ENCODE measurements at regions not wholly inside any gene's neighbourhood (a gene's known extent, or its start where the extent isn't known, plus 50 kb on each side); places are given as distances from the start of the nearest gene placed in this dataset.

- H3K27me3 ChIP-seq (replicated peaks; ENCODE audit: control insufficient read depth, insufficient read depth, low read length): no peaks in the 10 kb centered on the region
- TF ChIP-seq CTCF (IDR thresholded peaks at IDR 0.05; ENCODE audit: insufficient read depth, low read length, poor library complexity, severe bottlenecking): no peak
- DNase-seq (ENCODE audit: extremely low read depth, insufficient read length): no peak
- no peaks in the 10 kb centered on the region for H3K36me3 ChIP-seq (ENCODE audit: control insufficient read depth, insufficient read depth, low read length)
- no peak overlapping the region for H3K4me3 ChIP-seq (replicated peaks; ENCODE audit: low read depth, low read length)
Observed at GRCh38 chr9:16245756-16246440, 624.6 kb downstream of the BNC2 start.

- DNase-seq (ENCODE audit: extremely low read depth, insufficient read length): no peak
- no peak for TF ChIP-seq CTCF (IDR thresholded peaks at IDR 0.05; ENCODE audit: insufficient read depth, low read length, poor library complexity, severe bottlenecking)
- H3K4me3 ChIP-seq (replicated peaks; ENCODE audit: low read depth, low read length): no peak overlapping the region
- H3K27me3 ChIP-seq (replicated peaks; ENCODE audit: control insufficient read depth, insufficient read depth, low read length): no peaks in the 10 kb centered on the region
- no peaks in the 10 kb centered on the region for H3K36me3 ChIP-seq (ENCODE audit: control insufficient read depth, insufficient read depth, low read length)
Observed at GRCh38 chr9:16246785-16247184, 623.7 kb downstream of the BNC2 start.

- Histone ChIP-seq H3K27me3 (replicated peaks; ENCODE audit: control insufficient read depth, insufficient read depth, low read length) (no peaks in the 10 kb centered on the region), H3K36me3 (ENCODE audit: control insufficient read depth, insufficient read depth, low read length) (no peaks in the 10 kb centered on the region), H3K4me3 (replicated peaks; ENCODE audit: low read depth, low read length) (no peak overlapping the region)
- no peak for TF ChIP-seq CTCF (IDR thresholded peaks at IDR 0.05; ENCODE audit: insufficient read depth, low read length, poor library complexity, severe bottlenecking)
- DNase-seq (ENCODE audit: extremely low read depth, insufficient read length): no peak
Observed at GRCh38 chr9:16247188-16247875, 623.1 kb downstream of the BNC2 start.

- DNase-seq (ENCODE audit: extremely low read depth, insufficient read length): no peak
- TF ChIP-seq CTCF (IDR thresholded peaks at IDR 0.05; ENCODE audit: insufficient read depth, low read length, poor library complexity, severe bottlenecking): no peak
- Histone ChIP-seq H3K36me3 (ENCODE audit: control insufficient read depth, insufficient read depth, low read length) (no peaks in the 10 kb centered on the region), H3K27me3 (replicated peaks; ENCODE audit: control insufficient read depth, insufficient read depth, low read length) (no peaks in the 10 kb centered on the region), H3K4me3 (replicated peaks; ENCODE audit: low read depth, low read length) (no peak overlapping the region)
Observed at GRCh38 chr9:16248822-16249221, 621.6 kb downstream of the BNC2 start.

GRCh38 chr9:16252616-16253015 lies 617.9 kb downstream of the BNC2 start:
- Histone ChIP-seq H3K4me3 (replicated peaks; ENCODE audit: low read depth, low read length) (no peak overlapping the region), H3K27me3 (replicated peaks; ENCODE audit: control insufficient read depth, insufficient read depth, low read length) (no peaks in the 10 kb centered on the region), H3K36me3 (ENCODE audit: control insufficient read depth, insufficient read depth, low read length) (no peaks in the 10 kb centered on the region)
- DNase-seq (ENCODE audit: extremely low read depth, insufficient read length): no peak
- TF ChIP-seq CTCF (IDR thresholded peaks at IDR 0.05; ENCODE audit: insufficient read depth, low read length, poor library complexity, severe bottlenecking): no peak
